HCT116 (cell line): ENCODE measurements at regions not wholly inside any gene's neighbourhood (a gene's known extent, or its start where the extent isn't known, plus 50 kb on each side); places are given as distances from the start of the nearest gene placed in this dataset.
A peak's percentile ranks its signal among the peaks of the same experiment; 100 is the strongest.

Experiments
- CEBPB ChIP-seq: IDR thresholded peaks from 2 replicates; pipeline ENCODE4 v1.6.1; 2012; ENCODE audit warnings: low read depth
- CTCF ChIP-seq, 3 experiments: fragments of 200-600 bp in 1 of 3; sonication (generic) in 1 of 3; IDR thresholded peaks in 2 of 3; conservative IDR thresholded peaks in 1 of 3; 2 replicates each; pipeline ENCODE4 v1.5.1; 2012 to 2017; ENCODE audit warnings: low read depth in 2 of 3, low read length in 2 of 3, antibody characterized with exemption in 1 of 3, borderline replicate concordance in 1 of 3, control low read depth in 1 of 3, mild to moderate bottlenecking in 1 of 3, mixed read lengths in 1 of 3, mixed run types in 1 of 3, moderate library complexity in 1 of 3; ENCODE audit not compliant: insufficient read depth in 1 of 3
- ELF1 ChIP-seq: IDR thresholded peaks from 2 replicates; pipeline ENCODE4 v1.6.1; 2012; ENCODE audit warnings: low read depth, borderline replicate concordance
- EZH2 ChIP-seq: fragments of 200-600 bp; sonication (generic); IDR thresholded peaks from 2 replicates; pipeline ENCODE4 v1.6.1; 2017; ENCODE audit warnings: antibody characterized with exemption, mixed run types
- EZH2phosphoT487 ChIP-seq: fragments of 200-600 bp; IDR thresholded peaks from 2 replicates; pipeline ENCODE4 v1.6.1; 2018; ENCODE audit warnings: antibody characterized with exemption, borderline replicate concordance
- POLR2AphosphoS5 ChIP-seq: IDR thresholded peaks from 2 replicates; pipeline ENCODE4 v1.6.1; 2011; ENCODE audit warnings: mild to moderate bottlenecking, low read depth, low read length, moderate library complexity
- RAD21 ChIP-seq: IDR thresholded peaks from 2 replicates; pipeline ENCODE4 v1.6.1; 2012; ENCODE audit warnings: low read depth, mild to moderate bottlenecking
- SP1 ChIP-seq: IDR thresholded peaks from 2 replicates; pipeline ENCODE4 v1.6.1; 2012; ENCODE audit warnings: low read depth
- YY1 ChIP-seq: IDR thresholded peaks from 2 replicates; pipeline ENCODE4 v1.6.1; 2011; ENCODE audit warnings: low read length, low read depth, moderate library complexity, mild to moderate bottlenecking; ENCODE audit not compliant: insufficient replicate concordance; ENCODE audit errors: extremely low read depth
- TF ChIP-seq, protein P1 (sequence below): IDR thresholded peaks from 2 replicates; pipeline ENCODE4 v1.6.1; 2012

- no peak for TF ChIP-seq SP1
- TF ChIP-seq RAD21, result peak; percentile 68
- no peak for TF ChIP-seq EZH2
- no peak for TF ChIP-seq POLR2AphosphoS5
- TF ChIP-seq CTCF (IDR thresholded peaks at IDR 0.05 in 2 of 3, conservative IDR thresholded peaks at IDR 0.05 in 1 of 3; ENCODE audit: borderline replicate concordance in 1 of 3, insufficient read depth in 1 of 3, low read depth in 2 of 3, low read length in 2 of 3), result peak; percentile 35 to 67 (median 54); a peak in 5 of 6 replicates
- TF ChIP-seq YY1, result no peak
- no peak for TF ChIP-seq CEBPB
- TF ChIP-seq EZH2phosphoT487, result no peak
- no peak for TF ChIP-seq ELF1
- TF ChIP-seq, protein P1, sequence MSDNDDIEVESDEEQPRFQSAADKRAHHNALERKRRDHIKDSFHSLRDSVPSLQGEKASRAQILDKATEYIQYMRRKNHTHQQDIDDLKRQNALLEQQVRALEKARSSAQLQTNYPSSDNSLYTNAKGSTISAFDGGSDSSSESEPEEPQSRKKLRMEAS, result no peak
Observed at GRCh38 chr5:53262348-53262970, 152.9 kb upstream of the MOCS2 start.
